Dendritic cell treated with granulocyte-macrophage colony-stimulating factor and Interleukin-4, amounts not matched to agents 40 ng/mL and 50 ng/mL, for 4 days (primary cell): ENCODE measurements at regions not wholly inside any gene's neighbourhood (a gene's known extent, or its start where the extent isn't known, plus 50 kb on each side); places are given as distances from the start of the nearest gene placed in this dataset.
"Not testable (repeated sequence)": the region's sequence is repeated elsewhere in the genome, so short reads cannot be mapped to it uniquely, and the experiment has no call there.

Experiments
- H3K27ac Mint-ChIP-seq: one replicate; pipeline ENCODE4 v1.8.0; 2022; ENCODE audit warnings: mild to moderate bottlenecking, mixed read lengths
- H3K27me3 Mint-ChIP-seq: one replicate; pipeline ENCODE4 v1.8.0; 2022; ENCODE audit warnings: mild to moderate bottlenecking, mixed read lengths
- H3K36me3 Mint-ChIP-seq: one replicate; pipeline ENCODE4 v1.8.0; 2022; ENCODE audit warnings: low read depth, mixed read lengths
- H3K4me1 Mint-ChIP-seq: one replicate; pipeline ENCODE4 v1.8.0; 2022; ENCODE audit warnings: low read depth, mixed read lengths
- H3K4me3 Mint-ChIP-seq: one replicate; pipeline ENCODE4 v1.8.0; 2022; ENCODE audit warnings: mild to moderate bottlenecking, moderate library complexity, mixed read lengths
- H3K9me3 Mint-ChIP-seq: one replicate; pipeline ENCODE4 v1.8.0; 2022; ENCODE audit warnings: mixed read lengths
- intact Hi-C: fragments of 100-400 bp; cut with micrococcal nuclease; formaldehyde crosslinking; loops from one replicate; pipeline ENCODE4 v1.15.0; 2022

DNA sequence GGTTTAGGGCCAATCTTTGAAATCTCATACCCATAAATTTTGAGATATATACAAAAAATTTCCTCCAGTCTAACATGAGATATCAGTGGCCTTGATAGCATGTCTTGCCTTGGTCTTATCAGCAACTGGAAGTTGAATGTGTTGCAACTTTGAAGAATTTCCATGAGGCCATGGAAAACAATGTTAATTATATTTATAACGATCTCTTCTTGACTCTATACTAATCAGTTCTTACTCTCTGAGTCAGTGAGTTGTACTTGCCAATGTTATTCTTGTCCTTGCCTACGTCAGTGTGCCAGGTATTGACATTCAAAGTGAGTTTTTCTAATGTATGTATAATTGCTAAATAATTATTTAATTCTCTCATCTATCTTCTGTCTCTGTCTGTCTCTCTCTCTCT, 535.1 kb downstream of the KCNA4 start:
- H3K27me3 Mint-ChIP-seq: no peaks in the 10 kb centered on the region
- no peaks in the 10 kb centered on the region for H3K36me3 Mint-ChIP-seq
- peaks cover 5% of the 10 kb centered on the region for H3K9me3 Mint-ChIP-seq
- no peak overlapping the region for H3K4me3 Mint-ChIP-seq
- intact Hi-C loops: no loop called here
- H3K4me1 Mint-ChIP-seq: no peaks in the 10 kb centered on the region
- H3K27ac Mint-ChIP-seq: no peak overlapping the region

- intact Hi-C loops: no loop called here
- no peaks in the 10 kb centered on the region for H3K4me1 Mint-ChIP-seq
- no peaks in the 10 kb centered on the region for H3K36me3 Mint-ChIP-seq
- H3K27me3 Mint-ChIP-seq: no peaks in the 10 kb centered on the region
- H3K27ac Mint-ChIP-seq: no peak overlapping the region
- H3K4me3 Mint-ChIP-seq: no peak overlapping the region
- peaks cover 5% of the 10 kb centered on the region for H3K9me3 Mint-ChIP-seq
These were observed 535.8 kb downstream of the KCNA4 start for GRCh38 chr11:29480981-29481380.

- Mint-ChIP-seq H3K4me1 (no peaks in the 10 kb centered on the region), H3K4me3 (no peak overlapping the region), H3K27me3 (no peaks in the 10 kb centered on the region), H3K27ac (no peak overlapping the region), H3K9me3 (no peaks in the 10 kb centered on the region), H3K36me3 (no peaks in the 10 kb centered on the region)
- intact Hi-C loops: no loop called here
These were observed 558.6 kb downstream of the KCNA4 start for GRCh38 chr11:29458252-29458651.

- H3K36me3 Mint-ChIP-seq: no peaks in the 10 kb centered on the region
- no peak overlapping the region for H3K27ac Mint-ChIP-seq
- intact Hi-C loops: no loop called here
- no peaks in the 10 kb centered on the region for H3K27me3 Mint-ChIP-seq
- no peak overlapping the region for H3K4me3 Mint-ChIP-seq
- no peaks in the 10 kb centered on the region for H3K4me1 Mint-ChIP-seq
- no peaks in the 10 kb centered on the region for H3K9me3 Mint-ChIP-seq
These were observed 564.7 kb downstream of the KCNA4 start for GRCh38 chr11:29452146-29452545.

DNA sequence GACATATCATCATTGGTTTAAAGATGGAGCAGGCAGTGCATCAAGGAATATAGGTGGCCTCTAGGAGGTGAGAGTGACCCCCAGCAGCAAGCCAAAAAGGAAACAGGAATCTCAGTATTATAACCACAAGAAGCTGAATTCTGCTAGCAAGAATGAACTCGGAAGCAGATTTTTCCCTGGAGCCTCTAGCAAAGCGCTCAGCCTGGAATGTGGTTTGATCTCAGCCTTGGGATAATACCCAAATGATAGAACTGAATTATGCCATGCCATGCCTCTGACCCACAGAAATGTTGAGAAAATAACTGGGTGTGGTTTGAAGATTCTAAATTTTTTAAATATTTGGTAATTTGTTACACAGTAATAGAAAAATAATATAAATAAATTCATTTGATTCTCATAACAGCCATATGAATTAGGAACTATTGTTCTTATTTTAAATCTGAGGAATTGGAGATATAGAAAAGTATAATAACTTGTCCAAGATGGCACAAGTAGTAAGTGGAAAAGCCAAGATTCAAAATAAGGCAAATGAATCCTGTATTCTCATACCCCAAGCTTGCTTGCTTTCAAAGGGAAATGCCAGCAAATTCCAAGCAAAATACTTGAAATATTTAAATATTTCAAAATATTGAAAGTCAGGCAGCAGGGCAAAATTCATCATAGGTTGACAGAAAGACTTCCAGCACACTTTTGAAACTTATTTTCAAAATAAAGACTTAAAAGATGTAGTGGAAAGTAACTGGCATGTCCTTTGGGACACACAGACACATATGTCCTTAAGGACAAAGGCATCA, 567.4 kb downstream of the KCNA4 start:
- no peak overlapping the region for H3K27ac Mint-ChIP-seq
- H3K4me3 Mint-ChIP-seq: no peak overlapping the region
- no peaks in the 10 kb centered on the region for H3K4me1 Mint-ChIP-seq
- intact Hi-C loops: no loop called here
- no peaks in the 10 kb centered on the region for H3K36me3 Mint-ChIP-seq
- no peaks in the 10 kb centered on the region for H3K27me3 Mint-ChIP-seq
- H3K9me3 Mint-ChIP-seq: no peaks in the 10 kb centered on the region

DNA sequence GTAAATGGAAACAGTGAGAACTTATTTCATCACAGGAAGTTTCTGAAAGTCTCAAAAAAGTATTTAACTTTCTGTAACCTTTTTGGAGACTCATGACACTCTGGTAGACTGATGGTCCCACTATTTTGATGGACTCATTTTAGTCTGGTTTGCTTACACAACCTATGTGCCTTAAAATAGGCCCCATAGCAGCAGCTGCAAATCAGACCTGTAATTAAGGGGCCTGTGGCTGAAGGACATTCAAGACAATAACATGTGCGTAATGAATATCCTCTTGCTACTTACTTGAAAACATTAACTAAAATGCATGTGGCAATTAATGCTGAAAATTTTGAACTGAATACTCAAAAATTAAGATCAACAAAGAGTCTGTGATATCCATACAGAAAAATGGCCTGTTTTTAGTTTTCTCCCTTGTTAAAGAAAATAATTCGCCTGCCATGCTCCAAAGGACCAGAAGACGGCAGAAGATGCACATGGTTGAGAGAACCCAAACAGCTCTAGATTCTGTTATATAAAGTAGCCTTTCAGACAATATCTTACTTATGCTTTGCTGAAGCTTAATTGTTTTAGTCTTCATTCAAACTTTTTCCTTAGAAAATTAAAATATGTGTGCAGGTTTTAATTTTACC, 568.5 kb downstream of the KCNA4 start:
- H3K4me1 Mint-ChIP-seq: no peaks in the 10 kb centered on the region
- H3K4me3 Mint-ChIP-seq: no peak overlapping the region
- intact Hi-C loops: loop anchor here (1.0 kb wide), 1 partner anchor 695 kb away; no protein-coding TSS in a partner anchor
- no peaks in the 10 kb centered on the region for H3K9me3 Mint-ChIP-seq
- no peaks in the 10 kb centered on the region for H3K27me3 Mint-ChIP-seq
- no peak overlapping the region for H3K27ac Mint-ChIP-seq
- no peaks in the 10 kb centered on the region for H3K36me3 Mint-ChIP-seq

DNA sequence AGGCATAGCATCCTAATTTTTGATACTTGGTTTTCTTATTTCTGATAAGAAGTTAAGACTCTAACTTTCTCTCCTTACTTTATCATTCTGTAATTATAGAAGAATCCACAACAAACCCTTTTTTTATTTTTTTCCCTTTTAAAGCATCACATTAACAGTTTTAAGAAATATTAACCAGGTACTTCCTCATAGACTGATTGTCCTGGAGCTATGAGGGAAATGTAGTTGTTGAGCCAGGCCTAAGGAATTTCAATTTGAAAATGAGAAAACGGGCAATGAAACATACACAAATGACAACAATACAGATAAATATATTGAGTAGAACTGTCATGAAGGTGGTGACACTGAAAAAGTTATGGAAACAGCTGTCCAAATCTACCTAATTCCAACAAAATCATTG, 569.0 kb downstream of the KCNA4 start:
- H3K4me1 Mint-ChIP-seq: no peaks in the 10 kb centered on the region
- H3K36me3 Mint-ChIP-seq: no peaks in the 10 kb centered on the region
- intact Hi-C loops: loop anchor here (1.0 kb wide), 1 partner anchor 695 kb away; no protein-coding TSS in a partner anchor
- no peak overlapping the region for H3K4me3 Mint-ChIP-seq
- no peaks in the 10 kb centered on the region for H3K9me3 Mint-ChIP-seq
- H3K27me3 Mint-ChIP-seq: no peaks in the 10 kb centered on the region
- H3K27ac Mint-ChIP-seq: no peak overlapping the region

DNA sequence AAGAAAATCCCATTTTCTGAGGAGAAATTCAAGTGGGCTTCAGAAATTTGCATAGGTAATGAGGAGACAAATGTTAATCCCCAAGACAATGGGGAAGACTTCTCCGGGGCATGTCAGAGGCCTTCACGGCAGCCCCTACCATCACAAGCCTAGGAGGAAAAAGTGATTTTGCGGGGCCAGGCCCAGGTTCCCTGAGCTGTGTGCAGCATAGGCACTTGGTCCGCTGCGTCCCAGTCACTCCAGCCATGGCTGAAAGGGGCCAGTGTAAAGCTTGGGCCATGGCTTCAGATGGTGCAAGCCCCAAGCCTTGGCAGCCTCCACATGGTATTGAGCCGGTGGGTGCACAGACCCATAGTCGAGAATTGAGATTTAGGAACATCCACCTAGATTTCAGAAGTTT, 570.7 kb downstream of the KCNA4 start:
- H3K27me3 Mint-ChIP-seq: no peaks in the 10 kb centered on the region
- intact Hi-C loops: no loop called here
- H3K9me3 Mint-ChIP-seq: no peaks in the 10 kb centered on the region
- no peak overlapping the region for H3K27ac Mint-ChIP-seq
- no peak overlapping the region for H3K4me3 Mint-ChIP-seq
- no peaks in the 10 kb centered on the region for H3K36me3 Mint-ChIP-seq
- H3K4me1 Mint-ChIP-seq: no peaks in the 10 kb centered on the region

- intact Hi-C loops, H3K4me1 Mint-ChIP-seq, H3K27ac Mint-ChIP-seq, H3K36me3 Mint-ChIP-seq, H3K27me3 Mint-ChIP-seq, H3K9me3 Mint-ChIP-seq, H3K4me3 Mint-ChIP-seq: not testable (repeated sequence)
These were observed 571.6 kb downstream of the KCNA4 start for GRCh38 chr11:29445191-29445590.

DNA sequence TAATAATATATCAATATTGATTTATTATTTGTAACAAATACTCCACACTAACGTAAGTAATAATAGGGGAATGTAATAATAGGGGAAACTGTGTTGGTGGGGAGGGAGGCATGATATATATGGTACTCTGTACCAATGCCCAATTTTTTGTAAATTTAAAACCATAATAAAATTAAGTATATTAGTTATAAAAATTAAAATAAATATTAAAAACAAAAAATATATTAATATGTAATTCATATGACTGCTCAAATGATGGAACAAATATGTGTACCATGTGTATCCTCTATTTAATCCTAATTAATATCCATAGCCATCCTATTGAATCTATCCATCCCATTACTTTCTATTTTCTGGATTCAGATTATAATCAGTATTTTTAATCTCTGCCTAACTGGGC, 578.0 kb downstream of the KCNA4 start:
- Mint-ChIP-seq H3K9me3 (no peaks in the 10 kb centered on the region), H3K4me3 (no peak overlapping the region), H3K36me3 (no peaks in the 10 kb centered on the region)

DNA sequence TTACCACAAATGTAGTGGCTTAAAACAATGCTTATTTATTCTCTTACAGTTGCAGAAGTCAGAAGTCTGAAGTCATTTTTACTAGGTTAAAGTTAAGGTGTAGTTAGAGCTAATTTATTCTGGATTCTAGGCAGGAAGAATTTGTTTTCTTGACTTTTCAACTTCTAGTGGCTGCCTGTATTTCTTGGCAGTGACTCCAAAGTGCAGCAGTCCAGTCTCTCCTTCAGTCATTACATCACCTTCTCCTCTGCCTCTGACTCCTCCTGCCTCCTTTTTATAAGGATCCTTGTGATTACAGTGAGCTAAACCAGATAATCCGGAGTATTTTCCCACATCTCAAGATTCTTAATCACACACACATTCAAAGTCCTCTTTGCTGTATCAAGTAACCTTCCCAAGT, 581.4 kb downstream of the KCNA4 start:
- H3K27ac Mint-ChIP-seq: no peak overlapping the region
- intact Hi-C loops: no loop called here

More for the DNA sequence above, 578.0 kb downstream of the KCNA4 start:
- H3K4me1 Mint-ChIP-seq: no peaks in the 10 kb centered on the region
- H3K27me3 Mint-ChIP-seq: no peaks in the 10 kb centered on the region
- intact Hi-C loops: no loop called here
- no peak overlapping the region for H3K27ac Mint-ChIP-seq

GRCh38 chr11:29432719-29433325, 584.0 kb downstream of the KCNA4 start:
- H3K27me3 Mint-ChIP-seq: no peaks in the 10 kb centered on the region
- H3K4me1 Mint-ChIP-seq: no peaks in the 10 kb centered on the region
- no peak overlapping the region for H3K4me3 Mint-ChIP-seq
- H3K27ac Mint-ChIP-seq: no peak overlapping the region
- no peaks in the 10 kb centered on the region for H3K9me3 Mint-ChIP-seq
- H3K36me3 Mint-ChIP-seq: no peaks in the 10 kb centered on the region
- intact Hi-C loops: loop anchor here (1.0 to 5.0 kb wide), 3 partner anchors 199 to 1486 kb away; no protein-coding TSS in a partner anchor

More for the DNA sequence above, 581.4 kb downstream of the KCNA4 start:
- H3K4me3 Mint-ChIP-seq: no peak overlapping the region
- no peaks in the 10 kb centered on the region for H3K27me3 Mint-ChIP-seq
- no peaks in the 10 kb centered on the region for H3K4me1 Mint-ChIP-seq
- no peaks in the 10 kb centered on the region for H3K36me3 Mint-ChIP-seq
- no peaks in the 10 kb centered on the region for H3K9me3 Mint-ChIP-seq

- intact Hi-C loops: no loop called here
- no peaks in the 10 kb centered on the region for H3K27me3 Mint-ChIP-seq
- no peaks in the 10 kb centered on the region for H3K9me3 Mint-ChIP-seq
- no peaks in the 10 kb centered on the region for H3K4me1 Mint-ChIP-seq
- no peak overlapping the region for H3K4me3 Mint-ChIP-seq
- H3K27ac Mint-ChIP-seq: no peak overlapping the region
- no peaks in the 10 kb centered on the region for H3K36me3 Mint-ChIP-seq
These were observed 611.5 kb downstream of the KCNA4 start for GRCh38 chr11:29405305-29405704.

- Mint-ChIP-seq H3K4me3 (no peak overlapping the region), H3K27me3 (no peaks in the 10 kb centered on the region), H3K4me1 (no peaks in the 10 kb centered on the region), H3K36me3 (no peaks in the 10 kb centered on the region), H3K9me3 (peaks cover 10% of the 10 kb centered on the region), H3K27ac (no peak overlapping the region)
- intact Hi-C loops: no loop called here
These were observed 621.2 kb downstream of the KCNA4 start for GRCh38 chr11:29395555-29396072.
